Sigmoid colon (tissue), 3 donors: ENCODE measurements at regions not wholly inside any gene's neighbourhood (a gene's known extent, or its start where the extent isn't known, plus 50 kb on each side); places are given as distances from the start of the nearest gene placed in this dataset.

Experiments
- POLR2A ChIP-seq, 2 donors: fragments of 450-650 bp; IDR thresholded peaks; one replicate each; pipeline ENCODE4 v1.6.1; 2016; ENCODE audit warnings: antibody characterized with exemption in 2 of 2, mild to moderate bottlenecking in 2 of 2, moderate library complexity in 2 of 2
- TF ChIP-seq, protein P1 (sequence below), 4 experiments: fragments of 450-650 bp in 3 of 4; fragments of 200-600 bp in 1 of 4; IDR thresholded peaks; one replicate each; pipeline ENCODE4 v1.5.1; 2016 to 2019; ENCODE audit warnings: antibody characterized with exemption in 4 of 4, mild to moderate bottlenecking in 3 of 4, moderate library complexity in 2 of 4

- no peak for TF ChIP-seq POLR2A (IDR thresholded peaks at IDR 0.05)
- TF ChIP-seq, protein P1, sequence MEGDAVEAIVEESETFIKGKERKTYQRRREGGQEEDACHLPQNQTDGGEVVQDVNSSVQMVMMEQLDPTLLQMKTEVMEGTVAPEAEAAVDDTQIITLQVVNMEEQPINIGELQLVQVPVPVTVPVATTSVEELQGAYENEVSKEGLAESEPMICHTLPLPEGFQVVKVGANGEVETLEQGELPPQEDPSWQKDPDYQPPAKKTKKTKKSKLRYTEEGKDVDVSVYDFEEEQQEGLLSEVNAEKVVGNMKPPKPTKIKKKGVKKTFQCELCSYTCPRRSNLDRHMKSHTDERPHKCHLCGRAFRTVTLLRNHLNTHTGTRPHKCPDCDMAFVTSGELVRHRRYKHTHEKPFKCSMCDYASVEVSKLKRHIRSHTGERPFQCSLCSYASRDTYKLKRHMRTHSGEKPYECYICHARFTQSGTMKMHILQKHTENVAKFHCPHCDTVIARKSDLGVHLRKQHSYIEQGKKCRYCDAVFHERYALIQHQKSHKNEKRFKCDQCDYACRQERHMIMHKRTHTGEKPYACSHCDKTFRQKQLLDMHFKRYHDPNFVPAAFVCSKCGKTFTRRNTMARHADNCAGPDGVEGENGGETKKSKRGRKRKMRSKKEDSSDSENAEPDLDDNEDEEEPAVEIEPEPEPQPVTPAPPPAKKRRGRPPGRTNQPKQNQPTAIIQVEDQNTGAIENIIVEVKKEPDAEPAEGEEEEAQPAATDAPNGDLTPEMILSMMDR (IDR thresholded peaks at IDR 0.05): no peak
These were observed 246.1 kb downstream of the KCNRG start for GRCh38 chr13:50261130-50261901.
